Esophagus squamous epithelium (tissue), 4 donors: ENCODE measurements at regions not wholly inside any gene's neighbourhood (a gene's known extent, or its start where the extent isn't known, plus 50 kb on each side); places are given as distances from the start of the nearest gene placed in this dataset.

Source experiments
- POLR2A ChIP-seq, 4 donors: fragments of 450-650 bp; IDR thresholded peaks; one replicate each; pipeline ENCODE4 v1.6.1; 2017; ENCODE audit warnings: antibody characterized with exemption in 4 of 4, mild to moderate bottlenecking in 4 of 4, moderate library complexity in 3 of 4
- TF ChIP-seq, protein P1 (sequence below), 6 experiments: fragments of 450-650 bp in 4 of 6; fragments of 200-600 bp in 2 of 6; sonication (generic) in 2 of 6; IDR thresholded peaks; one replicate each; pipeline ENCODE4 v1.5.1; 2016 to 2019; ENCODE audit warnings: antibody characterized with exemption in 6 of 6, mild to moderate bottlenecking in 4 of 6, moderate library complexity in 4 of 6

DNA sequence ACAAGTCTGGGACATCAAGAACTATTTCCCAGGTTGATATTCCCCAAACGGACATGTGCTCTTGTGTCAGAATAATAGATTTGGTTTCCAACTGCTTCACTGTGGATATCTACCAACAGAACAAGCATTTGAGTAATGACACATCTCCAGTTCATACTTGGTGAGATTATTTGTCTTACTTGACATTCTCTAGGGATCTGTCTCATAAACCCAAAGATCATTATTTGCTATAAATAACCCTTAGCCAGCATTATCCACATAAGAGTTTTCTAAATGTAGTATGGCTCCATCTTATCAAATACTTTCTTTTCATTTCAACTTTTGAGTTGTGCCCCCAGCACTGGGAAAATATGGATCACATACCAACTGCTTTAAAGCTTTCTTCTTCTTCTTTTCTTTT, 1063.9 kb upstream of the CDH18 start:
- TF ChIP-seq, protein P1, sequence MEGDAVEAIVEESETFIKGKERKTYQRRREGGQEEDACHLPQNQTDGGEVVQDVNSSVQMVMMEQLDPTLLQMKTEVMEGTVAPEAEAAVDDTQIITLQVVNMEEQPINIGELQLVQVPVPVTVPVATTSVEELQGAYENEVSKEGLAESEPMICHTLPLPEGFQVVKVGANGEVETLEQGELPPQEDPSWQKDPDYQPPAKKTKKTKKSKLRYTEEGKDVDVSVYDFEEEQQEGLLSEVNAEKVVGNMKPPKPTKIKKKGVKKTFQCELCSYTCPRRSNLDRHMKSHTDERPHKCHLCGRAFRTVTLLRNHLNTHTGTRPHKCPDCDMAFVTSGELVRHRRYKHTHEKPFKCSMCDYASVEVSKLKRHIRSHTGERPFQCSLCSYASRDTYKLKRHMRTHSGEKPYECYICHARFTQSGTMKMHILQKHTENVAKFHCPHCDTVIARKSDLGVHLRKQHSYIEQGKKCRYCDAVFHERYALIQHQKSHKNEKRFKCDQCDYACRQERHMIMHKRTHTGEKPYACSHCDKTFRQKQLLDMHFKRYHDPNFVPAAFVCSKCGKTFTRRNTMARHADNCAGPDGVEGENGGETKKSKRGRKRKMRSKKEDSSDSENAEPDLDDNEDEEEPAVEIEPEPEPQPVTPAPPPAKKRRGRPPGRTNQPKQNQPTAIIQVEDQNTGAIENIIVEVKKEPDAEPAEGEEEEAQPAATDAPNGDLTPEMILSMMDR (IDR thresholded peaks at IDR 0.05), result no peak
- TF ChIP-seq POLR2A (IDR thresholded peaks at IDR 0.05), result no peak
